Upper lobe of left lung (tissue), 4 donors: ENCODE measurements at regions not wholly inside any gene's neighbourhood (a gene's known extent, or its start where the extent isn't known, plus 50 kb on each side); places are given as distances from the start of the nearest gene placed in this dataset.

ENCODE experiments used
- CTCF ChIP-seq, 6 experiments: fragments of 450-650 bp in 4 of 6; fragments of 200-600 bp in 2 of 6; sonication (generic) in 2 of 6; IDR thresholded peaks; one replicate each; pipeline ENCODE4 v1.5.1; 2016 to 2019; ENCODE audit warnings: antibody characterized with exemption in 6 of 6
- POLR2A ChIP-seq, 4 donors: fragments of 450-650 bp; IDR thresholded peaks; one replicate each; pipeline ENCODE4 v1.5.1; 2016 to 2017; ENCODE audit warnings: antibody characterized with exemption in 4 of 4, mild to moderate bottlenecking in 2 of 4
- POLR2AphosphoS5 ChIP-seq, 2 donors: sonication (generic); formaldehyde crosslinking; IDR thresholded peaks; one replicate each; pipeline ENCODE4 v1.5.1; 2017; ENCODE audit warnings: antibody characterized with exemption in 2 of 2

- no peak for TF ChIP-seq CTCF (IDR thresholded peaks at IDR 0.05)
- TF ChIP-seq POLR2AphosphoS5 (IDR thresholded peaks at IDR 0.05), result no peak
- no peak for TF ChIP-seq POLR2A (IDR thresholded peaks at IDR 0.05)
Observed at GRCh38 chr14:56371737-56372136, 207.9 kb upstream of the TMEM260 start.
